ENCODE measurements at regions not wholly inside any gene's neighbourhood (a gene's known extent, or its start where the extent isn't known, plus 50 kb on each side); places are given as distances from the start of the nearest gene placed in this dataset.

GRCh38 chr10:111707076-111707475 is 476.5 kb downstream of the GPAM start:
- no peak for DNase-seq (ENCODE audit: low read depth in 2 of 2, low spot score in 1 of 2)

- no peak for DNase-seq (ENCODE audit: low read depth in 2 of 2, low spot score in 1 of 2)
Observed at GRCh38 chr10:111709603-111710002, 474.0 kb downstream of the GPAM start.

- DNase-seq (ENCODE audit: low read depth in 2 of 2, low spot score in 1 of 2) = no peak
Observed at GRCh38 chr10:111716032-111716431, 467.5 kb downstream of the GPAM start.

GRCh38 chr10:111724121-111724520 is 459.4 kb downstream of the GPAM start:
- no peak for DNase-seq (ENCODE audit: low read depth in 2 of 2, low spot score in 1 of 2)

- no peak for DNase-seq (ENCODE audit: low read depth in 2 of 2, low spot score in 1 of 2)
Observed at GRCh38 chr10:111725050-111725449, 458.5 kb downstream of the GPAM start.

- no peak for DNase-seq (ENCODE audit: low read depth in 2 of 2, low spot score in 1 of 2)
Observed at GRCh38 chr10:111732166-111732785, 451.3 kb downstream of the GPAM start.

GRCh38 chr10:111739125-111739873 is 444.3 kb downstream of the GPAM start:
- no peak for DNase-seq (ENCODE audit: low read depth in 2 of 2, low spot score in 1 of 2)

- DNase-seq (ENCODE audit: low read depth in 2 of 2, low spot score in 1 of 2) = no peak
Observed at GRCh38 chr10:111739874-111740139, 443.8 kb downstream of the GPAM start.

GRCh38 chr10:111745982-111746381 is 437.6 kb downstream of the GPAM start:
- no peak for DNase-seq (ENCODE audit: low read depth in 2 of 2, low spot score in 1 of 2)

GRCh38 chr10:111747751-111748150 is 435.8 kb downstream of the GPAM start:
- DNase-seq (ENCODE audit: low read depth in 2 of 2, low spot score in 1 of 2) = no peak

- no peak for DNase-seq (ENCODE audit: low read depth in 2 of 2, low spot score in 1 of 2)
Observed at GRCh38 chr10:111748184-111748583, 435.4 kb downstream of the GPAM start.

GRCh38 chr10:111750165-111750849 is 433.3 kb downstream of the GPAM start:
- no peak for DNase-seq (ENCODE audit: low read depth in 2 of 2, low spot score in 1 of 2)

- DNase-seq (ENCODE audit: low read depth in 2 of 2, low spot score in 1 of 2) = no peak
Observed at GRCh38 chr10:111756217-111757061, 427.1 kb downstream of the GPAM start.

GRCh38 chr10:111758593-111758992 is 425.0 kb downstream of the GPAM start:
- no peak for DNase-seq (ENCODE audit: low read depth in 2 of 2, low spot score in 1 of 2)

- DNase-seq (ENCODE audit: low read depth in 2 of 2, low spot score in 1 of 2) = no peak
Observed at GRCh38 chr10:111762114-111762513, 421.5 kb downstream of the GPAM start.

GRCh38 chr10:111765216-111765615 is 418.3 kb downstream of the GPAM start:
- no peak for DNase-seq (ENCODE audit: low read depth in 2 of 2, low spot score in 1 of 2)

GRCh38 chr10:111766464-111766863 is 417.1 kb downstream of the GPAM start:
- DNase-seq (ENCODE audit: low read depth in 2 of 2, low spot score in 1 of 2) = no peak

- no peak for DNase-seq (ENCODE audit: low read depth in 2 of 2, low spot score in 1 of 2)
Observed at GRCh38 chr10:111767661-111768060, 415.9 kb downstream of the GPAM start.

- DNase-seq (ENCODE audit: low read depth in 2 of 2, low spot score in 1 of 2) = no peak
Observed at GRCh38 chr10:111773950-111774349, 409.6 kb downstream of the GPAM start.

GRCh38 chr10:111774486-111774885 is 409.1 kb downstream of the GPAM start:
- no peak for DNase-seq (ENCODE audit: low read depth in 2 of 2, low spot score in 1 of 2)

GRCh38 chr10:111784436-111784835 is 399.1 kb downstream of the GPAM start:
- DNase-seq (ENCODE audit: low read depth in 2 of 2, low spot score in 1 of 2) = no peak

Data from stimulated activated CD8-positive, alpha-beta memory T cell treated with anti-CD3 and anti-CD28 coated beads, Interleukin-4, amount 100 ng/mL, for 1 hour (primary cell).